ENCODE measurements at regions not wholly inside any gene's neighbourhood (a gene's known extent, or its start where the extent isn't known, plus 50 kb on each side); places are given as distances from the start of the nearest gene placed in this dataset.

DNA sequence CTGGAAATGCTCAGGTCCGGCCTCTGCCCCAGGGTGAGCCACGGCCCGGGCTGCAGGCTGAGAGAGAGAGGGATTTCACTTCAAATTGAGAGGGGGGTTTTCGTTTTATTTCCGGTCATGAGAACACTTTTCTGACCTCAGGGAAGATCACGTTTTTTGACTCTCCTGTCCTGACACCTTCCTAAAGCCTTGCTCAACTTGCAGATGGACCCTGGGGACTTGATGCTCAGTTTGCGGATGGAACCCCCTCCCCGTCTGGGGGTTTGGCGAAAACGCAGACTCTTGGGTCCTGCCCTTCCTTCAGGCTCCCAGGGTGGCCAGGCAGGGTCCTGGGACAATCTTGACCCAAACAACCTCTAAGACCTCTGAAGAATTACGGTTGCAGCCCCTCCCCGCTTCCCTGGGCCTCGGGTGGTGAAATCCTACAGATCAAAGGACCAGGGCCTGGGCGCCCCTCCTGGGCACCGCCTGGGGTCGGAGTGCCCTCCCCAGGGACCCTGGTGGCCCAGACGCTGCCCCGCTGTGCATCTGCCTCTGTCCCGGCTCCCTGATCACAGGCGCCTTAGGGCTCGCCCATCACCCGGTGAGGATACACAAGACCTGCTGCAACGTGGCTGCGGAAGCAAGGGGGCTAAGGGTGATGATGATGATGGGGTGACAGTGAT is 148.2 kb downstream of the ERMARD start:
- no peak for DNase-seq

DNA sequence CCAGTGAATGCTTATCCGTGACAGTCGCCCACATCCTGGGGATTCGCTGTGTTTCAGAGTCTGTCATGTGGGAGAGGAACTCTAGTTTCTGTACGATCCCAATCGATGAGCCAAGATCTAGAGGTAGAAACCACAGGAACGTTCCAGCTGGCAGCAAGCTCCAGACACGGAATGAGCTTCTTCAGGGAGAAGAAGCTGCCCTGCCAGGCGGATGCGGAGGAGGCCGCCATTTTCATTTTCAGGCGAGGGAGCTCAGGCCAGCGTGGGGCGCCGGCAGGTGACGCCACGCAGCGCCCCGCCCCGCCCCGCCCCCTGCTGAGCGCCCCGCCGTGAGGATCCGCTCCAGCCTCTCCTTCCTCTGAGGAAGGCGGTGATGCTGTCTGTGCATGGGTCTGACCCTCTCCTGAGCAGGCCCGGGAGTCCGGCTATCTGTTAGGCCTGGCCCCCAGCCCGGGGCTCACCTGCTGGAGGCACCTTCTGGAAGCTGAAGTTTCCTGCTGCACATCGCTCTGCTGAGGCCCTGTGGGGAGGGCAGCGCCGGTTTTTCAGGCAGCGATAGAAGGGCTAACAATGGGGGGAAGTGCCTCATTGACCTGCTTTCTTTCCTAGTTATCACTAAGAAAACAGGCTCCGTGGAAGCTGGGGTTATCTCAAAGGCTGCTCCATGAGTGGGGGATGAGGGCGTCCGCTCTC is 147.5 kb downstream of the ERMARD start:
- DNase-seq = no peak

DNA sequence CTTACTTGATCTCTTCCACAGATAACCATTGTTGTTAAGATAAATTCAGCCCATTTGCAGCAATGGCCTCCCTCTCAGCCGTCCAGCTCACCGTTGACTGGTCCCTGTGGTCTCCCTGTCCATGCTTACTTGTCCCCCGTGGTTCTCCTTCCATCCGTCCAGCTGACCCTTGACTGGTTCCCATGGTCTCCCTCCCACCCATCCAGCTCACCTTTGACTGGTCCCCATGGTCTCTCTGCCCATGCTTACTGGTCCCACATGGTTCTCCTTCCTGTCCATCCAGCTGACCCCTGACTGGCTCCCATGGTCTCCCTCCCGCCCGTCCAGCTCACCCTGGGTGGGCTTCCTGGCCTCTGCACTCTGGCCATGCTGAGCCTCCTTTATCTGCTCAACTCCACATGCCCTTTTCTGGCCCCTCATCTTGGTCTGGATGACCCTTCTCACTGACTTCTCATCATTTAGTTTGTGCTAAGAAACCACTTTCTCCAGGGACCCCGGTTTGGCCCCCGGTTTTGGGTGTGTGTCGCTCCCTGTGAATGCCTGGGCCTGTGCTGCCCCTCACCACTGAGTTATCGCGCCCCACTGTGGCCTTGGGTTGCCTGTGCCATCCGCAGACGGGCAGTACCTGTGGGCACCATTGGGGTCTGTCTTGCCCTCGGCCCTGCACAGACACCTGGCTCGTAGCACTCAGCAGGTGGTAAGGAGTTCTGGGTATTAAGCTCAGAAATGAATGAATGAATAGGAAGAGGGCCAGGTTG is 146.4 kb downstream of the ERMARD start:
- DNase-seq = no peak

DNA sequence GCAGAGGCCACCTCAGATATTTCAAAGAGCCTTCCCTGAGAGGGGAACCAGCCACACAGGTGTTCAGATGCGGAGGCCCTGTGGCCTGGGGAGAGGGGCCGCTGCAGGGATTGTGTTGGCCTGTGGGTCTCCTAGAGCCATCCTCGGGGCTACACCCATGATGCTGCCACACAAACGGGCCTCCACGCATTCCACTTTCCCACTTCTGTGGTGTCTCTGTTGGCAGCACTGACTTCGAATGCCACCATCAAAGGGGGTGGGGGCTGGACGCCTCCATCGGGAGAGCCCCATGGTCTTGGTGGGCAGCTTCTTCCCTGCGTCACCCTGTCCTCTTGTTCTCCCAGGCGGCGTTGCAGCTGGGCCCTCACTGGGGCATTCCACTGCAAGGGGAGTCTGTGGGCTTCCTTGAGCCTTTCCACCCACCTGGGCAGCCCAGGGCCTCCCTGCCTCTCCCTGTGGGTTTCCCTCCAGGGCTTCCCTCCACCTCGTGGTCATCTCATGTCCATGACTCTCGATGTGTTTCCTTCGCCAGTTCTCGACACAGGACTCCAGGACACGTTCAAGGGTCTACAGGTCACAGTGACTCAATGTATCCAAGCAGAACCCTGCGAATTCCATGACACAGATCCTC is 145.5 kb downstream of the ERMARD start:
- no peak for DNase-seq

DNA sequence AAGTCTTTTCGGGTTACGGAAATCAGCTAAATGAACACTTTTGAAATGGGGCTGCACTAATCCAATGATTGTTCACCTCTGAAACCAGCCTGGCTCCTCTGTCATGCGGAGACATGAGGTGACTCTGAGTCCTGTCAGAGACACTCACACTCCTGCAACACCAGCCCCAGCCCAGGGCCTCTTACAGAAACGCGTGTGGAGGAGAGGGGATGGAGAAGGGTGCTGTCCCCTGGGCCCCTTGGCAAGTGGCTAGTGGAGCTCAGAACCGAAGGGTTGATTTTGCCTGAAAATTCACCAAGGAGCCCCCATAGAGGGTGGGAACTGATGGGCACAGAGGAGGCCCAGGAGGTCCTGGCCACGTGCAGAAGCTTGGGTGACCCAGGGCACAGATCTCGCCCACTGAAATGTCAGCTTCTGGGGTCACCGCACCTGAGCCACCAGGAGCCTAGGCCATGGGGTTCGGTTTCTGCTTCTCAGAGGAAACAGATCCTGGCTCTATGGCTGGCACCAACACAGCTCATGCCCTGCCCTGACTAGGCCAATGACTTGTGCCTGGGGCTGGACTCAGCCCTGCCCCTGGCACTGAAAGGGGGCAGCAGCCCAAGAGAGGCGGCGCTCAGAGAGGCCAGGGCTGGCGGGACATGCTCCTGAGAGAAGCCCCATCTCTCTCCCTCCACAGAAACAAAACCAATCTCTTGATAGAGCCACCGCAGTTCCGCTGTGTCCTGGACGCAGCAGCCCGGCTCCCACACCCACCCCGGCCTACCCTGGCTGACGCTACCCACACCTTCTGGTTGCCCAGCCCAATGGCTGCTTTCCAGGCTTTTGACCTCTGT is 144.7 kb downstream of the ERMARD start:
- no peak for DNase-seq

DNA sequence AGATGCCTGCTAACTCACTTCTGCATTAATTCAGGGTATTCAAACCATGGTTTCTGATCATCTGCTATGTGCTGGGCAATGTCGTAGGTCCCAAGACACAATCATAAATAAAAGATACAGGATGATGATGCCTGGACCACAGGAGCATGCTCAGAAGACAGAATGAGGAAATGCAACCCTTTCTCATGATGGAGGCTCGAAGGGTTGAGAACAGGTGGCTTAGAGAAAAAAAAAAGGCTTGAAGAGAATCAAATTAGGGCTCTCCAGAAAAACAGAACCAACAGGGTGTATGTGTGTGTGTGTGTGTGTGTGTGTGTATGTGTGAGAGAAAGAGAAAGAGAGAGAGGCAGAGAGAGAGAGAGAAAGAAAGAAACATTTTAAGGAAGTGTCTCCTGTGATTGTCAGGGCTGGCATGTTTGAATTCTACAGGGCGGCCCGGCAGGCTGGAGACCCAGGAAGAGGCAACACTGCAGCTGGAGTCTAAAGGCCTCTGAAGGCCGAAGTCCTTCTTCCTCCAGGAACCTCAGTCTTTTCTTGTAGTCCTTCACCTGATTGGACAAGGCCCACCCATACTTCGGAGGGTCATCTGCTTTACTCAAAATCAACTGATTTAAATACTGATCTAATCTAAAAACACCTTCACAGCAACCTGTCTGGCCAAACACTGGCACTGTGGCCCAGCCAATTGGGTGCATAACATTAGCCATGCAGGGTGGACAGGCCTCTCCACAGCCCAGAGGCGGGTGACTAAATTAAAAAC is 143.8 kb downstream of the ERMARD start:
- no peak for DNase-seq

DNA sequence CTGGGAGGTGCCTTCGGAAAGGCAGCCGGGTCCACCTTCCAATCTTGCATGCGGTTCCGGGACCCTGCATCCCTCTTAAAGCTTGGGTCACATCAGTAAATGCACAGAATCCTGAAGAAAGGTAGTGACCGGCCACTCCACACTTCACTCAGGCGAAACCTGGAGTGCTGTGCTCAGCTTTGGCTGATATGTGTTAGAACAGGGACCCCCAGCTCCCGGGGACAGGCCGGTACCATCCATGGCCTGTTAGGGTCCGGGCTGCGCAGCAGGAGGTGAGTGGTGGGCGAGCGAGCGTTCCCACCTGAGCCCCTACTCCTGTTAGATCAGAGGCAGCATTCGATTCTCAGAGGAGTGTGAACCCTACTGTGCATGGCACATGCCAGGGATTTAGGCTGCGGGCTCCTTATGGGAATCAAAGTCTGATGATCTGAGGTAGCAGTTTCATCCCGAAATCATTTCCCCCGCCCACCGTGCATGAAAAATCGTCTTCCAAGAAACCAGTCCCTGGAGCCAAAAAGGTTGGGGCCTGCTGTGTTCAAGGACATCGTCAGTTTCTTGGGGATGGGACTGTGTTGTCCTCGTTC is 143.0 kb downstream of the ERMARD start:
- no peak for DNase-seq

DNA sequence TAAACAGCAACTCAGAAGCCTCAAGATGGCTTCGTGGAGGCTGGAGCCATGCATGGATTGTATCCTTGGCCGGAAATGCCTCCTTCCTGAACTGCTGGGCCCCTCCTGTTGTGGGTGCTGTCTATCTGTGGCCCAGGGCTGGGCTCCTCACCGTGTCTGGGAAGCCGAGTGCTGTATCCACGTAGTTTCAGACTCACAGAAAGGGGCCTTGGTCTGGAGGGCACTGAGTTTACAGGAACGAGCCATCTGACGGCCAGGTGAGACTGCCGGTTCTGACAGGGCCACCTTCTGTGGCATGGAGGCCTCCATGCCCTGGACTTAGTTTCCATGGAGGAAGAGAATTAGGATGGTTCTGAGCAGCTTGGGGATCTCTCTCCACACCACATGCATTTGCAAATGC is 142.2 kb downstream of the ERMARD start:
- DNase-seq = no peak

DNA sequence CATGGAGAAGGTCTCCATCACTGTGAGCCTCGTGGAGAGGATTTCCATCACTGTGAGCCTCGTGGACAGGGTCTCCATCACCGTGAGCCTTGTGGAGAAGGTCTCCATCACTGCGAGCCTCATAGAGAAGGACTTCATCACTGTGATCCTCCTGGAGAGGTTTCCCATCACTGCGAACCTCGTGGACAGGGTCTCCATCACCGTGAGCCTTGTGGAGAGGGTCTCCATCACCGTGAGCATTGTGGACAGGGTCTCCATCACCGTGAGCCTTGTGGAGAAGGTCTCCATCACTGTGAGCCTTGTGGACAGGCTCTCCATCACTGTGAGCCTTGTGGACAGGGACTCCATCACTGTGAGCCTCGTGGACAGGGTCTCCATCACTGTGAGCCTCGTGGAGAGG is 140.4 kb downstream of the ERMARD start:
- DNase-seq = no peak

DNA sequence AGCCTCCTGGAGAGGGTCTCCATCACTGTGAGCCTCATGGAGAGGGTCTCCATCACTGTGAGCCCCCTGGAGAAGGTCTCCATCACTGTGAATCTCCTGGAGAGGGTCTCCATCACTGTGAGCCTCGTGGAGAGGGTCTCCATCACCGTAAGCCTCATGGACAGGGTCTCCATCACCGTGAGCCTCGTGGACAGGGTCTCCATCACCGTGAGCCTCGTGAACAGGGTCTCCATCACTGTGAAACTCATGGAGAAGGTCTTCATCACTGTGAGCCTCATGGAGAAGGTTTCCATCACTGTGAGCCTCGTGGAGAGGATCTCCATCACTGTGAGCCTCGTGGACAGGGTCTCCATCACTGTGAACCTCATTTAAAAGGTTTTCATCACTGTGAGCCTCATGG is 140.0 kb downstream of the ERMARD start:
- no peak for DNase-seq

DNA sequence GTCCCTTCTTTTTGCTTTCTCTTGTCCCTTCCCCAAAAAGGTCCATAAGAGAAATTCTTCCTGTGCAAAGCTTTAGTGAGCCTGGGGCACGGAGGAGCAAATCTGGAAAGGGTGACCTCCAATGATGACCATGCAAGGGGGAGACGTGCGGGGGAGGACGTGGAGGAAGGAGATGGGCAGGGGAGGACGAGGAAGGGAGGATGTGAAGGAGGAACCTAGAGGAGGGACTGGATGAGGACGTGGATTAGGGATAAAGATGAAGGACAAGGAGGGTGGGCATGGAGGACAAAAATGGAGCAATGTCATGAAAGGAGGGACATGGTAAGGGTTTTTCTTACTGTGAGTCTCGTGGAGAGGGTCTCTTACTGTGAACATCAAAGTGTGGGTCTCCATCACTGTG is 139.5 kb downstream of the ERMARD start:
- no peak for DNase-seq

DNA sequence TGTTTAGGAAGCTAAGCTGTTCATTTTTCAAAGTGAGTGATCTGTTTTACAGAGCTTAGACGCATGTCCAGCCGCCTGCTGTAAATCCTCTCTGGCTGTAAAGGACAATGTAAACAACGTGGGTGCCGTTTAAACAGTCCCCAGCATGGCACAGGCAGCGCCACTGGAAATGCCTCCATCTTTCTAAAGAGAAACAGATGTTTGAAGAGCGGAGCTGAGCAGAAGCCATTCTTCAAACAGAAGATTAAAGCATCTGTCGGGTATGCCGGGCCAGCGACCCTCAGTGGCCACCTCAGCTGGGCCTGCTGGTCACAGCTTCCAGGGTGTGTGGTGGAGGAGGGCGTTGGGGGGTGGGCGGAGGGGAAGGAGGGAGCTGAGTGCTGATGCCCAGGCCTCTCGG is 138.6 kb downstream of the ERMARD start:
- no peak for DNase-seq

DNA sequence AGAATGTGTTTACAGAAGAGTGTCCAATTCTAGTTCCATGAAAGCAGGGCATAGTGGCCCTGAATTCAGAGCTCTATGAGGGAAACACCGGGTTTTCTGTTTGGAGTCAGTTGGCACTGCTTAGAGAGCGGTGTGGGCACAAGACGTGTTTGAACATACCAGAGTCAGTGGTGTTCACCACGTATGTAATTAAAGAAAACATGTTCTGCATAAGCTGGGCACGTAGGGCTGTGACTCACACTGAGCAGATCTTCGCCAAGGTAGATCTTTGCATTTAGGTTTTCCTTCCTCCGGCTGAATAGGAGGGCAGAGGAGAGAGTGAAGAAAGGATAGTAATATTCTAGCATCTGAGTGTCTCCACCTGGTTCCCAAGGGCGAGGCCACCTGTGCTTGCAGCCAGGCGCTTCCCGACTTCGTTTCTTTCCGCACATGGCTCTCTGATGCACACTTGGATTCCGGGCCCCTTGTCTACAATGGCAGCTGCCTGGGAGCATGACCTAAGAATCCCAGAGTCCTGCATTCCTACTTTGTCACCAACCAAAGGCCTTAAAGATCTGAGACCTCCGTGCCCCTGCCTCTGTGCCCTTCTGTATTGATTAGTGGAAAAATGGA is 136.2 kb downstream of the ERMARD start:
- no peak for DNase-seq

DNA sequence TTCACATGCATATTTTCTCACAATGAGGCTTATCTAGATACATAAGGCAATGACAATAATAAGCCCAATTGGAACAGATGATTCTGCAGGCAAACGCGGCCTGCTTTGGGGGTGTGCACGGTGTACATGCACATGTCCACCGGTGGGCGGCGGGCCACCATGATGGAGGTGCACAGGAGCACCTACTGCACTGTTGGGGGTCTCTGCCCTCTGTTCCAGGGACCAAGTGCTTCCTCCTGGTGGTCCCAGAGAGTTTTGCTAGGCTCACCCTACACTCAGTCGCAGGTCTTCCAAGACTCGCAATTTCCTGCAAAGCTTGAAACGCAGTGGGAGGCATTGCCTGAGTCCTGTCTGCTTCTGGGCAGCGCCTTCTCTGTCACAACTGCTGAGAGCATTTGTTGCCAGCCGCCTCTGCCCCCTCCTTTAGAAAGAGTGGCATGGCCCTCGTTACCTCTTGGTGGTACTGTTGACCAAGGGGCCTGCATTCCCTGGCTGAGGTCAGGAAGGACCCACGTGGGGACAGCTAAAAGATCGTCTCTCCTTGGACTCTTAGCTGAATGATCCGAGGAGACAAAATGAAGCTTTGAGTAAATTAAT is 135.3 kb downstream of the ERMARD start:
- DNase-seq = no peak

DNA sequence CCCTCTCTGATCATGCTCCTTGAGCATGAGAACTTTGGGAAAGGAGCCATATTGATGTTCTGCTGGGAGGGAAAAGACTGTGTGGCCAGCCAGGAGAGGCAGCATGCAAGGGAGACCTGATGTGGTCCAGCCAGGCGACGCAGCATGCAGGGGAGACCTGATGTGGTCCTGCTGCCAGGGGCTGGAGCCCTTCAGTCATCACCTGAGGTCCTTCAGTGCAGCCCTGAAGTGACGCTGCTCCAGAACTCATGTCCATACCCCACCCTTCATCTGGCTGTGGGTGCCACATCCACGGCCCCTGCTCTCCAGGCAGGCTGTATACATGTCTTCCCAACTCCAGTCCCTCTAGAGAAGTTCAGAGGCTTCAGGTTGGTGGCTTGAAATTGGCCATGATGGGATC is 134.4 kb downstream of the ERMARD start:
- DNase-seq = no peak

DNA sequence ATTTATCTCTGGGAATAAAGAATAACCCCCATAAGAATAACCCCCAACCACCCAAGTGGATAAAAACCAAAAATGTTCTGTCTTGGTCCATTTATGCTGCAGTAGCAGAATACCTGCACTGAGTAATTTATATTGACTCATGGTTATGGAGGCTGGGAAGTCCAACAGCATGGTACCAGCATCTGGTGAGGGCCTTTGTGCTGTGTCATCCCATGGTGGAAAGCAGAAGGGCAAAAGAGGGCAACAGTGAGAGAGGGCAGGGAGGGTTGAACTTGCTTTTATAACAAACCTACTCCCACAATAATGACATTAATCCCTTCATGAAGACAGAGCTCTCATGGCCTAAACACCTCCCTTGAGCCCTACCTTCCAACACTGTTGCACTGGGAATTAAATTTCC is 133.7 kb downstream of the ERMARD start:
- no peak for DNase-seq

DNA sequence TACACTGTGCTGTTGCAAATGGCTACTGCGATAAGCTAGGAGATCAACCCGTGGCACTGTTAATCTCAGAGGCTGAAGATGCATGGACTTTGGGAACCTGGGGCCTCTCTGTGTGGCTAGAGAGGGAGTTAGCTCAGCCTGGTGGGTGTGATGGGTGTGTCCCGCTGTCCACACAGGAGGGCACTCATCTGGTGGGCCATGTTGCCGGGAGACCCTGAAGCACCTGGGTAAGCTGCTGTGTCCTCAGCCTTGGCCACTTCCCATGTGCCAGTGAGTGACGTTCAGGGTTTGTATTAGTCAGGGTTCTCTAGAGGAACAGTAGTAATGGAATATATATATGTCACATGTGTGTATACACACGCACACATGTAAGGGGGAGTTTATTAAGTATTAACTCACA is 132.7 kb downstream of the ERMARD start:
- no peak for DNase-seq

DNA sequence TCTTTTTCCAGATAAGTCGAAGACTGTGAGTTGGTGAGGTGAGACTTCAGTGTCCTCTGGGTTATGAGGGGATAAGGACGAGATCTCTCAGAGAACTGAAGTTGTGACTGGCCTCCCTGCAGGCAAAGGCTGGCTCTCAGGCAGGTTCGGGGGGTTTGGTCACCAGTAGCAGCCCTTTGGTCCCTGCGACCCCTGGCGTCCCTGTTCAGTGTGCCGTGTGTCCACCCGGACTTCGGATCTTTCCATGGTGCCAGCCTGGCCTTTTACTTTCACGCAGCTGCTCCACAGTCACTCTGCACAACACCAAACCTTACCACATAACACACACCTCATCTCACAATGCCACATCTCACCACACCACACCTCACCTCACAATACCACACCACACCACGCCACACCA is 131.9 kb downstream of the ERMARD start:
- no peak for DNase-seq

DNA sequence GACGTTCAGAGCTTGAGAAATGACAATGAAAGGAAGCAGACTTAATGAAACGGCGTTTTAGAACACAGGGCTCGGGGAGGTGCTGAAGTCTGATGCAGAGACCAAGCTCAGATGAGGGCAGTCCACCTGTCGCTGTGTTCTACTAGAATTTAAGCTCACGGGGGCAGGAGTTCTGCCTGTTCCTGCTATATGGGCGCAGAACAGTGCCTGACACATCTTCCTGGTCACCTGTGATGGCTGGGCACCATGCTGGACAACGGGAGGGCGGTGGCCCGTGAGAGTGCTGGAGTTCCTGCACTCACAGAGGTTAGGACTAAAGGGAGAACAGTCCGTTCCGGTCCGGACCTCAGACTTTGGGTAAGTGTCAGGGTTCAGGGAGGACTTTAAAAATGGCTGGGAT is 130.6 kb downstream of the ERMARD start:
- DNase-seq = no peak

DNA sequence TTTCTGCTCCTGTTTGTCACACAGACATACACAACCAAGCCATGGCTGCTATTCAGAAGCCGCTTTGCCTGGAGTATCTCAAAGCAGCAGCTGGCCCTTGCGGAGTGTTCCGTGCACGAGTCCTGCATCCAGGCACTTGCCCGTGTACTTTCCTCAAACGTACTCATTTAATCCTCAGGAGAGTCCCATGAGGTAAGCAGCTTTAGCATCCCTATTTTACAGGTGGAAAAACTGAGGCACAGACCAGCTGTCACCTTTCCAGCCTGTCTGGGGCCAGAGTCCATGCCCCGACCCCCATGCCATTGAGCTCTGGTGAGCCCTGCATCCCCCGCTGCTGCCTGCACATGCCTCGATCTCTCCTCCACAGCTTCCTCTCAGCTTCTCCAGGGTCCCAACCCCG is 130.0 kb downstream of the ERMARD start:
- DNase-seq = no peak

DNA sequence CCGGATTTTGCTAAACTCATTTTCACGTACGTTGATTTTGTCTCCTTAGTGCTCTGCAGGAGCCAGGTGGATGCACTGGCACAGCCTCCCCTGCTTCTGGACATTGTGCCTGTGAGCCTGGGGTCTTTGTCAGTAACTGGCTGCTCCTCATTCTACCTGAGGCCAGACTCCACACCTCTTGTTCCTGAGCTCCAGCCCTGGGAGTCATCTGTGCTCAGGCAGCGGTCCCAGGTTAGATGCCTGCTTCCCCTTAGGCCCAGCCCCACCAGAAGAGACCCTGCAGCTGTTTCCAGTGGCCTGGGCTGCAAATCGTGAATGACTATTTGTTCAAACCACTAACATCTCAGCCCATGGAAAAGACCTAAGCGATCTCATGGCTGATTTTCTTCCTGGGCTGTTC is 129.1 kb downstream of the ERMARD start:
- DNase-seq = no peak

Data from fibroblast of upper back skin (primary cell).